SK-N-SH (cell line): ENCODE measurements at regions not wholly inside any gene's neighbourhood (a gene's known extent, or its start where the extent isn't known, plus 50 kb on each side); places are given as distances from the start of the nearest gene placed in this dataset.

Experiments
- CTCF ChIA-PET: fragments of 300-600, 350-600 bp; formaldehyde crosslinking; extraction: SDS; loops from one replicate; lab custom pipeline; 2021; lab: Yijun Ruan, JAX
- POLR2A ChIA-PET: fragments of 350-600 bp; sonication (Branson Sonifier 250); formaldehyde crosslinking; extraction: SDS; loops from one replicate; lab custom pipeline; 2020; ENCODE audit warnings: antibody characterized with exemption, inconsistent platforms; lab: Yijun Ruan, JAX
- DNase-seq: peaks from one replicate; pipeline ENCODE4 v3.0.0; 2012
- H2AFZ ChIP-seq: fragments of 200-600 bp; sonication (generic); 2 replicates; pipeline ENCODE4 v1.8.1; 2016; ENCODE audit warnings: antibody characterized with exemption, mild to moderate bottlenecking, low read depth
- H3F3A ChIP-seq: fragments of 200-600 bp; sonication (generic); replicated peaks from 2 replicates; pipeline ENCODE3; 2016; ENCODE audit warnings: antibody characterized with exemption, mild to moderate bottlenecking; ENCODE audit not compliant: insufficient read depth
- H3K27ac ChIP-seq, 2 experiments: fragments of 200-500 bp in 1 of 2; fragments of 200-600 bp in 1 of 2; sonication (Bioruptor generic) in 1 of 2; sonication (generic), shearing (Covaris generic) in 1 of 2; 2 replicates each; pipeline versions ENCODE4 v1.5.1 to v1.6.1; 2014 to 2016; ENCODE audit warnings: low read depth in 2 of 2, inconsistent platforms in 1 of 2, low read length in 1 of 2, mild to moderate bottlenecking in 1 of 2, mixed read lengths in 1 of 2
- H3K27me3 ChIP-seq: fragments of 200-600 bp; sonication (generic), shearing (Covaris generic); 2 replicates; pipeline ENCODE4 v1.6.1; 2016; ENCODE audit warnings: mixed run types; ENCODE audit not compliant: insufficient read depth
- H3K36me3 ChIP-seq, 2 experiments: fragments of 200-500 bp in 1 of 2; fragments of 200-600 bp in 1 of 2; sonication (Bioruptor generic) in 1 of 2; sonication (generic) in 1 of 2; replicated peaks in 1 of 2; 2 replicates each; pipeline versions ENCODE3 to v1.5.1; 2014 to 2016; ENCODE audit warnings: low read length in 1 of 2, mild to moderate bottlenecking in 1 of 2; ENCODE audit not compliant: insufficient read depth in 2 of 2, control insufficient read depth in 1 of 2
- H3K4me1 ChIP-seq, 2 experiments: fragments of 200-500 bp in 1 of 2; fragments of 200-600 bp in 1 of 2; sonication (Bioruptor generic) in 1 of 2; sonication (generic), shearing (Covaris generic) in 1 of 2; 2 replicates each; pipeline versions ENCODE4 v1.5.1 to v1.6.1; 2014 to 2016; ENCODE audit warnings: low read depth in 1 of 2, low read length in 1 of 2, mixed run types in 1 of 2; ENCODE audit not compliant: insufficient read depth in 2 of 2, control insufficient read depth in 1 of 2
- H3K4me2 ChIP-seq: fragments of 200-600 bp; sonication (generic), shearing (Covaris generic); 2 replicates; pipeline ENCODE4 v1.6.1; 2017; ENCODE audit warnings: mixed run types
- H3K4me3 ChIP-seq, 2 experiments: fragments of 200-500 bp in 1 of 2; fragments of 200-600 bp in 1 of 2; sonication (Bioruptor generic) in 1 of 2; sonication (generic), shearing (Covaris generic) in 1 of 2; 2 replicates each; pipeline versions ENCODE4 v1.5.1 to v1.8.1; 2014 to 2016; ENCODE audit warnings: low read depth in 2 of 2, inconsistent platforms in 1 of 2, low read length in 1 of 2, mild to moderate bottlenecking in 1 of 2, mixed read lengths in 1 of 2, moderate library complexity in 1 of 2
- H3K79me2 ChIP-seq: fragments of 200-600 bp; sonication (generic); 2 replicates; pipeline ENCODE4 v1.8.1; 2017; ENCODE audit warnings: mild to moderate bottlenecking; ENCODE audit not compliant: insufficient read depth
- H3K9ac ChIP-seq: fragments of 200-600 bp; sonication (generic); 2 replicates; pipeline ENCODE4 v1.6.1; 2017; ENCODE audit warnings: mixed run types
- H3K9me2 ChIP-seq: fragments of 200-600 bp; sonication (generic); 2 replicates; pipeline ENCODE4 v1.6.1; 2017; ENCODE audit warnings: mixed run types
- H3K9me3 ChIP-seq: fragments of 200-600 bp; sonication (generic); 2 replicates; pipeline ENCODE4 v1.6.1; 2017; ENCODE audit warnings: mixed run types, mild to moderate bottlenecking, moderate library complexity
- H4K20me1 ChIP-seq: fragments of 200-600 bp; sonication (generic); 2 replicates; pipeline ENCODE4 v1.6.1; 2017; ENCODE audit warnings: mild to moderate bottlenecking, mixed run types; ENCODE audit not compliant: insufficient read depth
- ELF1 ChIP-seq: IDR thresholded peaks from 2 replicates; pipeline ENCODE4 v1.4.0; 2012
- EZH2phosphoT487 ChIP-seq: fragments of 200-600 bp; sonication (generic); IDR thresholded peaks from 2 replicates; pipeline ENCODE4 v1.6.1; 2017; ENCODE audit warnings: low read depth, mixed run types, mild to moderate bottlenecking, antibody characterized with exemption, moderate library complexity, borderline replicate concordance
- FOSL2 ChIP-seq: IDR thresholded peaks from 2 replicates; pipeline ENCODE4 v1.4.0; 2012; ENCODE audit warnings: low read depth, mild to moderate bottlenecking, moderate library complexity, borderline replicate concordance
- FOXJ3 ChIP-seq: sonication (generic); formaldehyde crosslinking; IDR thresholded peaks from 2 replicates; pipeline ENCODE4 v1.5.1; 2020; ENCODE audit warnings: mild to moderate bottlenecking, missing genetic modification reagents
- GABPA ChIP-seq: IDR thresholded peaks from 2 replicates; pipeline ENCODE4 v1.4.0; 2012; ENCODE audit warnings: low read depth, mild to moderate bottlenecking
- JUND ChIP-seq: IDR thresholded peaks from 2 replicates; pipeline ENCODE4 v1.4.0; 2012
- NFIC ChIP-seq: IDR thresholded peaks from 2 replicates; pipeline ENCODE4 v1.4.0; 2012; ENCODE audit warnings: borderline replicate concordance
- NRF1 ChIP-seq: IDR thresholded peaks from 2 replicates; pipeline ENCODE4 v1.6.1; 2012; ENCODE audit warnings: low read depth, mild to moderate bottlenecking, low read length
- POLR2AphosphoS5 ChIP-seq: IDR thresholded peaks from 2 replicates; pipeline ENCODE4 v1.6.1; 2012; ENCODE audit warnings: low read depth, low read length
- RAD21 ChIP-seq: IDR thresholded peaks from 2 replicates; pipeline ENCODE4 v1.6.1; 2012; ENCODE audit warnings: mild to moderate bottlenecking, low read length
- RFX5 ChIP-seq: IDR thresholded peaks from 2 replicates; pipeline ENCODE4 v1.6.1; 2012; ENCODE audit warnings: mild to moderate bottlenecking, improper control_type of control experiment, low read length
- SIN3A ChIP-seq: IDR thresholded peaks from 2 replicates; pipeline ENCODE4 v1.6.1; 2012; ENCODE audit warnings: low read depth, mild to moderate bottlenecking, low read length, moderate library complexity, borderline replicate concordance
- SMC3 ChIP-seq: IDR thresholded peaks from 2 replicates; pipeline ENCODE4 v1.6.1; 2012; ENCODE audit warnings: low read depth, low read length, improper control_type of control experiment
- TAF1 ChIP-seq: IDR thresholded peaks from 2 replicates; pipeline ENCODE4 v1.6.1; 2012; ENCODE audit warnings: low read depth, mild to moderate bottlenecking, low read length, moderate library complexity, borderline replicate concordance
- TCF12 ChIP-seq: IDR thresholded peaks from 2 replicates; pipeline ENCODE4 v1.4.0; 2012
- TEAD4 ChIP-seq: IDR thresholded peaks from 2 replicates; pipeline ENCODE4 v1.4.0; 2012; ENCODE audit warnings: mild to moderate bottlenecking, borderline replicate concordance; ENCODE audit not compliant: insufficient read depth
- YY1 ChIP-seq: IDR thresholded peaks from 2 replicates; pipeline ENCODE4 v1.4.0; 2012; ENCODE audit warnings: low read depth, mild to moderate bottlenecking
- WGBS: methylation state at CpG from one replicate; pipeline ENCODE4 v1.1.6; 2017; ENCODE audit warnings: low lambda C conversion rate; 5-methylcytosine and 5-hydroxymethylcytosine counted together
- TF ChIP-seq, protein P1 (sequence below): fragments of 200-600 bp; sonication (generic); IDR thresholded peaks from 2 replicates; pipeline ENCODE4 v1.6.1; 2017; ENCODE audit warnings: antibody characterized with exemption, mild to moderate bottlenecking, moderate library complexity
- TF ChIP-seq, protein P2 (sequence below): fragments of 150-350 bp; IDR thresholded peaks from 2 replicates; pipeline ENCODE4 v1.6.1; 2017; ENCODE audit warnings: antibody characterized with exemption, low read length, low read depth, borderline replicate concordance

DNA sequence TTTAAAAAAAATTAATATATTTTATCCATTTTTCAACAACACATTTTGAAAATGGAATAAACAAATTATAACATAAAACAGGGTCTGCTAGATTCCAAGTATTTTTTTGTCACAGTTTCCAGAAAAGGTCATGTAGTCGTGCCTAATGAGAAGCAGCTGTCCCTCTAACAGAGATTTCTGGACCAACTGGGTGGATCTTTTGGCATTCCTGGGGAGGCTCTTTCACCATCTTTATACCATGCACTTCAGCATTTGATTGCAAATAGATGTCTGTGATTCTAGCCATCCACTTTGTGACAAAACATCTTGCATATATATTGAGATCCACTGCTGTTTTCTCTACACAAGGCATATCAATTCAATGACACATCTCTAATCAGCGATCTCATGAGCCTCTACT lies 210.7 kb upstream of the LDB2 start:
- TF ChIP-seq JUND (no peak), TEAD4 (no peak), TAF1 (no peak), TCF12 (no peak), SIN3A (no peak), SMC3 (no peak), RFX5 (no peak), ELF1 (no peak), YY1 (no peak), GABPA (no peak), RAD21 (no peak), POLR2AphosphoS5 (no peak), FOSL2 (no peak), NFIC (no peak), NRF1 (no peak)
- TF ChIP-seq, protein P1, sequence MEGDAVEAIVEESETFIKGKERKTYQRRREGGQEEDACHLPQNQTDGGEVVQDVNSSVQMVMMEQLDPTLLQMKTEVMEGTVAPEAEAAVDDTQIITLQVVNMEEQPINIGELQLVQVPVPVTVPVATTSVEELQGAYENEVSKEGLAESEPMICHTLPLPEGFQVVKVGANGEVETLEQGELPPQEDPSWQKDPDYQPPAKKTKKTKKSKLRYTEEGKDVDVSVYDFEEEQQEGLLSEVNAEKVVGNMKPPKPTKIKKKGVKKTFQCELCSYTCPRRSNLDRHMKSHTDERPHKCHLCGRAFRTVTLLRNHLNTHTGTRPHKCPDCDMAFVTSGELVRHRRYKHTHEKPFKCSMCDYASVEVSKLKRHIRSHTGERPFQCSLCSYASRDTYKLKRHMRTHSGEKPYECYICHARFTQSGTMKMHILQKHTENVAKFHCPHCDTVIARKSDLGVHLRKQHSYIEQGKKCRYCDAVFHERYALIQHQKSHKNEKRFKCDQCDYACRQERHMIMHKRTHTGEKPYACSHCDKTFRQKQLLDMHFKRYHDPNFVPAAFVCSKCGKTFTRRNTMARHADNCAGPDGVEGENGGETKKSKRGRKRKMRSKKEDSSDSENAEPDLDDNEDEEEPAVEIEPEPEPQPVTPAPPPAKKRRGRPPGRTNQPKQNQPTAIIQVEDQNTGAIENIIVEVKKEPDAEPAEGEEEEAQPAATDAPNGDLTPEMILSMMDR = no peak

DNA sequence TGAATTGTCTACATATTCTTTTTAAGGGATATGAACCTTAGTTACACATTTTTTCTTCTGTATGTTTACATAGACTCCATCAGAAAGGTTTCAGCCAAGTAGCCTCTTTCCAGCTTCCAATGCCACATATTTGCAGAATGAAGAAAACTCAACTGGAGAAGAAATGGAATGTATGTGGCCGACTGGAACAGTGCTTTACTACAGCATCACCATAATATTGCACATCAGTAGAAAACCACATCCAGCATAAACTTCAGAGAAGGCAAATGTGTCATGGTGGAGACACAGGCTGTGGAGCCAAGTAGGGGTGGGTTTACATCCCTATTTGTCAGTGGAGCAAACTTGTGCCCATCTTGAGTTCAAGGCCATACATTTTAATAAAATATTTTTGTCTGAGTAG lies 204.8 kb upstream of the LDB2 start:
- H3K27ac ChIP-seq = no peak overlapping the region; a peak in 1 of 4 replicates
- no peaks in the 10 kb centered on the region for H3K9me3 ChIP-seq
- DNase-seq = no peak
- H2AFZ ChIP-seq = no peak overlapping the region
- H3K36me3 ChIP-seq = no peaks in the 10 kb centered on the region
- TF ChIP-seq EZH2phosphoT487 (no peak), TCF12 (no peak), TEAD4 (no peak), GABPA (no peak), FOSL2 (no peak), FOXJ3 (CRISPR knock-in tag) (no peak)
- TF ChIP-seq, protein P2, sequence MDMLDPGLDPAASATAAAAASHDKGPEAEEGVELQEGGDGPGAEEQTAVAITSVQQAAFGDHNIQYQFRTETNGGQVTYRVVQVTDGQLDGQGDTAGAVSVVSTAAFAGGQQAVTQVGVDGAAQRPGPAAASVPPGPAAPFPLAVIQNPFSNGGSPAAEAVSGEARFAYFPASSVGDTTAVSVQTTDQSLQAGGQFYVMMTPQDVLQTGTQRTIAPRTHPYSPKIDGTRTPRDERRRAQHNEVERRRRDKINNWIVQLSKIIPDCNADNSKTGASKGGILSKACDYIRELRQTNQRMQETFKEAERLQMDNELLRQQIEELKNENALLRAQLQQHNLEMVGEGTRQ = no peak
- no peaks in the 10 kb centered on the region for H3K9me2 ChIP-seq
- H4K20me1 ChIP-seq = no peaks in the 10 kb centered on the region
- no peak overlapping the region for H3K4me3 ChIP-seq
- peaks cover 3% of the 10 kb centered on the region for H3F3A ChIP-seq
- H3K9ac ChIP-seq = no peak overlapping the region
- CTCF ChIA-PET = no interaction called here
- no peak overlapping the region for H3K4me2 ChIP-seq
- WGBS = 56% methylated on average over 1 of the region's 1 CpG
- POLR2A ChIA-PET = no interaction called here
- H3K27me3 ChIP-seq = no peaks in the 10 kb centered on the region
- 0 out of 4 replicates have a peak, but pooled peaks cover 0 to 5% of the 10 kb centered on the region in 2 experiments for H3K4me1 ChIP-seq
- H3K79me2 ChIP-seq = no peaks in the 10 kb centered on the region

More for the DNA sequence above, 210.7 kb upstream of the LDB2 start:
- H3K9me3 ChIP-seq = no peaks in the 10 kb centered on the region
- CTCF ChIA-PET = no interaction called here
- no peaks in the 10 kb centered on the region for H3K27me3 ChIP-seq
- H3K79me2 ChIP-seq = no peaks in the 10 kb centered on the region
- H3K9me2 ChIP-seq = no peaks in the 10 kb centered on the region
- H3K4me2 ChIP-seq = no peak overlapping the region
- H3F3A ChIP-seq = no peaks in the 10 kb centered on the region
- DNase-seq = no peak
- H4K20me1 ChIP-seq = no peaks in the 10 kb centered on the region
- H2AFZ ChIP-seq = no peak overlapping the region
- no peak overlapping the region for H3K27ac ChIP-seq
- H3K36me3 ChIP-seq = no peaks in the 10 kb centered on the region
- POLR2A ChIA-PET = no interaction called here
- H3K4me3 ChIP-seq = no peak overlapping the region
- WGBS = 22% methylated on average over 2 of the region's 2 CpGs
- no peak overlapping the region for H3K9ac ChIP-seq
- no peaks in the 10 kb centered on the region; a peak in 1 of 4 replicates for H3K4me1 ChIP-seq
